HL-60 (cell line): ENCODE measurements at regions not wholly inside any gene's neighbourhood (a gene's known extent, or its start where the extent isn't known, plus 50 kb on each side); places are given as distances from the start of the nearest gene placed in this dataset.

Experiments used
- CTCF ChIP-seq: IDR thresholded peaks from one replicate; pipeline ENCODE4 v1.5.1; 2011; ENCODE audit warnings: low read length, control low read depth, inconsistent platforms; ENCODE audit not compliant: insufficient read depth
- GABPA ChIP-seq: IDR thresholded peaks from 2 replicates; pipeline ENCODE4 v1.6.1; 2012; ENCODE audit warnings: low read depth

- TF ChIP-seq CTCF (no peak), GABPA (no peak)
Measured at GRCh38 chr3:197376020-197376419, 77.6 kb upstream of the DLG1 start.
